HG03039 (cell line): ENCODE measurements at regions not wholly inside any gene's neighbourhood (a gene's known extent, or its start where the extent isn't known, plus 50 kb on each side); places are given as distances from the start of the nearest gene placed in this dataset.

Source experiments
- ATAC-seq: cut with Tn5 transposase; IDR thresholded peaks from one replicate; pipeline ENCODE4 v1.9.1; 2021; ENCODE audit warnings: mild to moderate bottlenecking, moderate library complexity; ENCODE audit not compliant: unreplicated experiment

- ATAC-seq, result peak; percentile 76
These were observed 360.1 kb downstream of the LPIN1 start for GRCh38 chr2:12106440-12107080.

- no peak for ATAC-seq
These were observed 360.9 kb downstream of the LPIN1 start for GRCh38 chr2:12107321-12107720.

GRCh38 chr2:12107939-12108338 is 361.5 kb downstream of the LPIN1 start:
- no peak for ATAC-seq

DNA sequence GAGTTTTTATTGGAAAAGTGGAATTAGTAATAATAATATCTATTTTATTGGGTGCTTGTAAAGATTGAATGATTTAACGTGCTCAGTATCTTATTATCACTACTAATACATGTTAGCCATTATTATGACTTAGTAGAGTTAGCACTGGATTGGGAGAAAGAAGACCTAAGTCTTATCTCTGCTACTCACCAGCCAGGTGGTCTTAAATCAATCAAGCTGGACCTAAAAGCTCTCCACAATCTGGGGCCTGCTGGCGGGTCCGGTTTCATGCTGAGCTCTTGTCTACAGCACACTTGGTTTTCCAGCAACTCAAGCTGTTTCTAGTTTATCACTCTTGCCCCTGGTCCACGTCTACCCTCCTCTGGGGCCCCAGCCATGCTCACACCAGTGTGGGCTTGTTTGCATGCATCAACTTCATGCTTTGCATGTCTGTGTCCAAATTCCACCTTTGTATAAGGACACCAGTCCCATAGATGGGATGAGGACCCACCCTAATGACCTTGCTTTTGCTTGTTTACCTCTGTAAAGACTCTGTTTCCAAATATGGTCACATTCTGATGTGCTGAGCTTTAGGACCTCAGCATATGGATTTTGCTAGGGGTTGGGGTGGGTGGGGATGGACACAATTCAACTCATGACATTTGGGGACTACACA is 363.1 kb downstream of the LPIN1 start:
- ATAC-seq, result no peak

DNA sequence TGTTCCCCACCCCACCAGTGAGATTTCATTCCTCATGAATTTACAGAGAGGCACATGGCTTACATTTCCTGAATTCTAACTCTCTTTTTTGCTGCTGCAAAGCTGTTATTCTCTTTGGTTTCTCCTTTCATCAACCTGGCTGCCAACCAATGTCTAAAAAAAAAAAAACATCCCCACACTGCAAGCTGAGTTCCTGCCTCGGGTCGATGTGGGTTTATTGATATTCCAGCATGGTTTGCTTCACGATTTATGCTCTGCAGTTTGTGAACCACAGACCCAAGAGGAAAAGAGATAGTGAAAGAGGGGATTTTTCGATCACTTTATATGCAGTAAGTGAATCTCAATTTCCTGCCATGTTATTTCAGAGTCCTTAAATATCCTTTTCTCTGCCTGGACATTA is 363.6 kb downstream of the LPIN1 start:
- ATAC-seq, result no peak

DNA sequence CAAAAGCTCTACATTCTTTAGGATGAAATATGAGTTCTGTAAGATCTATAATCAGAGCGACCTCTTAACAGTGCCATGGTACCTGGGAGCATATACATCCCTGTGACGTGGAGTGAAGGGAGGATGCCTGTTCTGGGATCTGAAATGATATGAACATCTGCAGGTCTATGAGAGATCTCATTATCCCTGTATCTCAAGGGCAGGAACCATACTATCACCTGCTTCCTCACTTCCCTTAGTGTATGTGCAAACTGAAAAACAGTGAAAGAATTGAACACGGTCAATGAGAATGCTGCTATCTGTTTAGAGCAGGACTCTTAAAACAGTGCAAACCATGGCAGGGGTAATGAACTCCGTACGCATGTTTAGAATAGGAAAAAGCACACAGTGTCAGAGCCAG is 364.0 kb downstream of the LPIN1 start:
- no peak for ATAC-seq

DNA sequence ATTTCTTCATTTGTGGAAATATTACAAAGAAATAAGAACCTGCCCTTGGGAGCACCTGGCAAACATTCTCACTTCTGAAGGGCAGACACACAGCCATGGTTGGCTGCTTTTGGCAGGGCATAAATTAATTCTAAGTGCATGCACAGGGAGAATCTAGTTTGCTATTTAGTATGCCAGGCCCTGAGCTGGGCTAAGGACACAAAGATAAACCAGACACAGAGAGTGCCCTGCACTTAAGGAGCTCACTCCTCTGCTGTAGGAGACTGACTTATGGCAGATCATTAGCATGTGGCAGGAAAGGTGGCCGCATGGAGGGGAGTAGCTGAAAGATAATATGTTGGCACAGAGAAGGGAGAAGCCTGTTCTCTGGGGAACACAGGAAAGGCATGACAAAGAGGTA is 367.0 kb downstream of the LPIN1 start:
- no peak for ATAC-seq

- no peak for ATAC-seq
These were observed 368.4 kb downstream of the LPIN1 start for GRCh38 chr2:12114816-12115215.

DNA sequence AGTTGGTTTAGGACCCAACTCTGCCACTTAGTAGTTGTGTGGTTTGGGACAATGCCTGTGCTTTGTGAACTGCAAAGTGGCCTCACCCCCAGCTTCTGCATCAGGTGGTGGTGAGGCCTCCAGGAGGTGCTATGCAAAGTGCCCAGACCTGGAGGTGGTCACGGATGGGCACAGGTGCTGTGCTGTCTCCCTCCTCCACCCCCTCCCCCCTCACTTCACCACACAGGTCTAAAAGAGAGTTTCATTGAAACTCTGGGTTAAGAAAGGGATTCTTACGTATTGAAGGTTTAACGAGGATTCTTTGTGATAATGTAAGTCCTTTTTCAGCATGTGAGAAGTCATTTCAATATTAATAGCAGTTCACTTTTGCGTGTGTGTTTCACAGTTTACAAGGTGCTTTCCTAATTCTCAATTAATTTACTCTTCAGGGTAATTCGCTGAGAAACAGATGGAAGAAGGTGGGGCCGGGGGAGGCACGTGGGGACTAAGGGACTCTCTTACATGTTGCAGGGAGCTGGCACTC is 369.9 kb downstream of the LPIN1 start:
- ATAC-seq, result peak; percentile 59

DNA sequence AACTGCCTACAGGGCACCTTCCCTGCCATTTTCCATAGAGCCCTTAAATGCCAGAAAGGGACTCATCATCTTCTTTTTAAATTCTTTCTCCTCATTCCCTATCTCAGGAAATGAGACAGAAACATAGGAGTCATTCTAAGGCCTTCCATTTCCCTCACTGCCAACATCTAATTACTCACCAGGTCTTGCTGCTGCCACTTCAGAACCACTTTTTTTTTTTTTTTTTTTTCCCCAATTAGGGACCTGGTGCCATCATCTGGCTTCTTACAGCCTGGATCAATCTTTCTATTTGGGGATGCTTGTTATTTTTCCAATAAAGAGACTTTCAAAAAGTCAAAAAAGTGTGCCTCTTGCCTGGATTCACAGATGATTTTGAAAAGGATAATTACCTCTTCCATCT is 373.4 kb downstream of the LPIN1 start:
- ATAC-seq, result no peak

- no peak for ATAC-seq
These were observed 374.1 kb downstream of the LPIN1 start for GRCh38 chr2:12120281-12121150.

GRCh38 chr2:12124790-12125189 is 378.4 kb downstream of the LPIN1 start:
- ATAC-seq, result no peak

DNA sequence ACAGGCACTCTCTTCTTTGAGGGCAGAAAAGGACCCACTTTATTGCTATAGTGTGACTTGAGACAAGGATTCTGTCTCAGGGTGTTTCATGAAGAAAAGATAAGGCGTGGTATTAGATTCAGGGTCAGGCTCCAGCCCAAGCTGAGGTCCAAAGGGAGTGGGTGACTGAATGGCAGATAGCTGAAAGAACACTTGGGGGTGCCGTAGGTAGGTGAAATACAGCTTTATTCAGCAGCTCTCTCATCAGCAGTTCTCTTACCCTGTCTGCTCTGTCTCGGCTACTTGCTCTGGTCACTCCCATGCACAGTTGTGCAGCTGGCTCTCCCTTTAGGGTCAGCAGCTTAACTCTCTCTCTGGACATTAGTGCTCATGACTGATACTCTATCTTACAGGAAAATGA is 379.9 kb downstream of the LPIN1 start:
- ATAC-seq, result no peak

DNA sequence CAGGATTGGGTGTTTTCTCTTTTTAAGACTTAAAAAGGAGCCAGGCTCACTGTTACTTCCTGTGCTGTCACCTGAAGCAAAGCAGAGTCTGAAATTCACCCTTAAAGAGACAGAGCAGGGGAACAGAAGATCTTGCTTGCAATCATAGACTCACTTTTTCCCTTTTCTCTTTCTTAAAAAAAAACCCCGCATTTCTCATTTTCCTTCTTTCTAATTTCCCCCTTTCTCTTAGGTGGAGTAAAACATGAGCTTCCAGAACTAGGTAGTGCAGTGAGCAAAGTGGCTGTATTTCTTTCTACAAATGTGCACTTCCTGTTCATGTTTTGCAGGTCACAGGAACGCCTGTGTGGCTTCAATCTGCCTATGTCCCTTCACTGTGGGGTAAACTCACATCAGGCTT is 381.2 kb downstream of the LPIN1 start:
- no peak for ATAC-seq

DNA sequence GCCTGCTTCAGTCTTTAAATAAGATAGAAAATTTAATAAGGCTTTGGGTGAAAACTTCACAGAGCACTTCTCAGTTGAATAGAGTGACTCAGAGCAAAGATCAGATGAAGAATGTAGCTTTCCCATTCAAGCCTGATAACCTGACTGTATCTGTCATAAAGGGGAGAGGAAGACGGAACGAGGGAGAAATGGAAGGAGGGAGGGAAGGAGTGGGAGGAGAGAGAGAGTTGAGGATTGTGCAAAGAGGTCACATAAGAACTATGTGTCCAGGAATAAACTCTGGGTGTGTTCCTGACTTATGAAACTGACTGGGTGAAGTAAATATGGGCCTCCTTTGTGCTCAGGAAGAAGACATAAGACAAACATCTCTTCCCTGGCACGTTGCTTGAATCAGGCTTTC is 385.5 kb downstream of the LPIN1 start:
- no peak for ATAC-seq

- ATAC-seq, result no peak
These were observed 395.3 kb downstream of the LPIN1 start for GRCh38 chr2:12141618-12142258.

DNA sequence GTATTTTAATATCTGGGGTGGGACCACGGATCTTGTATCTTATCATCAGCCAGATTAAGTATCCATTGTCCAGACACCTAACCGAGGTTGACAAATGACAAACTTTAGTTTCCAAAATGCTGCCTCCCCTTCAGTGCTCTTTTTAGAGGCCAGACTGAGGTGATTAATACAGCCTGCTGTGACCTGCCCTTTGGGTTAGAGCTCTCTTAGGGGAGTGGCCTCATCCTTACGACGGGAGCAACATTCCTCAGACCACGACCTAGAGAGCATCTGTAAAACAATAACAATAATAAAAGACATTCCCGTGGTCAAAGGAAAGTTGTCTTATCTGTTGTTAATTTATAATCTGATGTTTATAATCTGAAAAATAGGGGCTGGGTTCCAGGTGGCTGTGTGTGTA is 405.3 kb downstream of the LPIN1 start:
- ATAC-seq, result no peak

DNA sequence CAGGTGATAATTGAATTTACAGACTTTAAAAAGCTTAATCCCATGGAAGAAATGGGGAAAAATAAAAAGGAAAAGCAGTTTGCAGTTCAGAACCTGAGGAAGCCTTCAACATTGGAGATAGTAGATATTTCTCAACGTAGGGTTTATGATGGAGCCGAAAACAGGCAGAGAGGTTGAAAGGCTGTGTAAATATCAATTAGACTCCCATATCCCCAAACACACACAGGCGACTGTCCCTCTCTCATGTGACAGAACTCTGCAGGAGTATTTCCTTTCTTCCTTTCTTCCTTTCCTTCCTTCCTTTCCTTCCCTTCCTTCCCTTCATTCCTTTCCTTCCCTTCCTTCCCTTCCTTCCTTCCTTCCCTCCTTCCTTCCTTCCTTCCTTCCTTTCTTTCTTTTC is 406.5 kb downstream of the LPIN1 start:
- ATAC-seq, result no peak

GRCh38 chr2:12155303-12156051 is 409.0 kb downstream of the LPIN1 start:
- ATAC-seq, result no peak

- no peak for ATAC-seq
These were observed 409.9 kb downstream of the LPIN1 start for GRCh38 chr2:12156349-12156748.

- no peak for ATAC-seq
These were observed 414.7 kb downstream of the LPIN1 start for GRCh38 chr2:12161085-12161484.
